Loucy (cell line): ENCODE measurements at regions not wholly inside any gene's neighbourhood (a gene's known extent, or its start where the extent isn't known, plus 50 kb on each side); places are given as distances from the start of the nearest gene placed in this dataset.

Experiments
- H2AFZ ChIP-seq: fragments of 200-600 bp; sonication (generic); 2 replicates; pipeline ENCODE4 v1.6.0; 2016; ENCODE audit warnings: antibody characterized with exemption, mild to moderate bottlenecking, low read length, moderate library complexity
- H3F3A ChIP-seq: fragments of 200-600 bp; 2 replicates; pipeline ENCODE4 v1.6.0; 2016; ENCODE audit warnings: antibody characterized with exemption, low read depth, mild to moderate bottlenecking
- H3K27me3 ChIP-seq: fragments of 200-600 bp; sonication (generic); 2 replicates; pipeline ENCODE4 v1.6.1; 2014; ENCODE audit warnings: low read length, mild to moderate bottlenecking; ENCODE audit not compliant: insufficient read depth, poor library complexity, severe bottlenecking
- H3K36me3 ChIP-seq: fragments of 200-600 bp; sonication (generic); 2 replicates; pipeline ENCODE4 v1.6.1; 2016; ENCODE audit warnings: low read length; ENCODE audit not compliant: insufficient read depth
- H3K4me1 ChIP-seq: fragments of 200-600 bp; sonication (generic); 2 replicates; pipeline ENCODE4 v1.5.1; 2014; ENCODE audit warnings: low read length, mild to moderate bottlenecking; ENCODE audit not compliant: insufficient read depth, poor library complexity, severe bottlenecking
- H3K4me2 ChIP-seq: fragments of 200-600 bp; sonication (generic); 2 replicates; pipeline ENCODE4 v1.6.0; 2014; ENCODE audit warnings: antibody characterized with exemption, low read length, low read depth, mild to moderate bottlenecking; ENCODE audit not compliant: poor library complexity, severe bottlenecking
- H3K4me3 ChIP-seq: fragments of 200-600 bp; sonication (generic); 2 replicates; pipeline ENCODE4 v1.5.1; 2014; ENCODE audit warnings: low read length, mild to moderate bottlenecking, mixed read lengths; ENCODE audit not compliant: poor library complexity, severe bottlenecking
- H3K79me2 ChIP-seq: fragments of 200-600 bp; sonication (generic); 2 replicates; pipeline ENCODE4 v1.6.1; 2014; ENCODE audit warnings: low read length; ENCODE audit not compliant: insufficient read depth
- H3K9ac ChIP-seq: fragments of 200-600 bp; sonication (generic); 2 replicates; pipeline ENCODE4 v1.6.0; 2014; ENCODE audit warnings: mild to moderate bottlenecking, low read depth, low read length, moderate library complexity; ENCODE audit not compliant: poor library complexity, severe bottlenecking
- H3K9me2 ChIP-seq: fragments of 200-600 bp; sonication (generic); replicated peaks from 2 replicates; pipeline ENCODE4 v1.6.1; 2016; ENCODE audit warnings: low read depth, low read length, mixed read lengths
- H3K9me3 ChIP-seq: fragments of 200-600 bp; sonication (generic); 2 replicates; pipeline ENCODE4 v1.6.1; 2014; ENCODE audit warnings: mild to moderate bottlenecking, antibody characterized with exemption, low read length, low read depth; ENCODE audit not compliant: insufficient read depth
- H4K20me1 ChIP-seq: fragments of 200-600 bp; sonication (generic); 2 replicates; pipeline ENCODE4 v1.6.0; 2014; ENCODE audit warnings: antibody characterized with exemption, low read length, mild to moderate bottlenecking; ENCODE audit not compliant: insufficient read depth, poor library complexity, severe bottlenecking
- CTCF ChIP-seq: fragments of 200-600 bp; sonication (generic); conservative IDR thresholded peaks from 2 replicates; pipeline ENCODE4 v1.5.1; 2014; ENCODE audit warnings: mild to moderate bottlenecking, antibody characterized with exemption, low read length
- EZH2phosphoT487 ChIP-seq: fragments of 200-600 bp; IDR thresholded peaks from 2 replicates; pipeline ENCODE4 v1.6.1; 2018; ENCODE audit warnings: antibody characterized with exemption, mild to moderate bottlenecking, moderate library complexity, borderline replicate concordance

- peaks cover 21% of the 10 kb centered on the region for H3K4me1 ChIP-seq
- H3K4me3 ChIP-seq = no peak overlapping the region
- TF ChIP-seq CTCF (no peak), EZH2phosphoT487 (no peak)
- H4K20me1 ChIP-seq = no peaks in the 10 kb centered on the region
- no peaks in the 10 kb centered on the region for H3K9me2 ChIP-seq
- H3F3A ChIP-seq = no peaks in the 10 kb centered on the region
- H3K36me3 ChIP-seq = no peaks in the 10 kb centered on the region
- H3K9ac ChIP-seq = no peak overlapping the region
- no peaks in the 10 kb centered on the region for H3K9me3 ChIP-seq
- no peak overlapping the region for H3K4me2 ChIP-seq
- H3K27me3 ChIP-seq = no peaks in the 10 kb centered on the region
- H2AFZ ChIP-seq = 0 out of 2 replicates have a peak overlapping the region, but pooled peaks have one; percentile 14
- H3K79me2 ChIP-seq = no peaks in the 10 kb centered on the region
Measured at GRCh38 chr13:48806522-48806921, 152.8 kb downstream of the CYSLTR2 start.

GRCh38 chr13:48808683-48809082, 155.0 kb downstream of the CYSLTR2 start:
- Histone ChIP-seq H3K4me3 (no peak overlapping the region), H4K20me1 (no peaks in the 10 kb centered on the region), H2AFZ (no peak overlapping the region), H3K4me1 (peaks cover 21% of the 10 kb centered on the region), H3F3A (no peaks in the 10 kb centered on the region), H3K4me2 (no peak overlapping the region), H3K9me2 (no peaks in the 10 kb centered on the region), H3K36me3 (no peaks in the 10 kb centered on the region), H3K27me3 (no peaks in the 10 kb centered on the region), H3K9me3 (no peaks in the 10 kb centered on the region), H3K9ac (no peak overlapping the region), H3K79me2 (no peaks in the 10 kb centered on the region)
- no peak for TF ChIP-seq CTCF
- TF ChIP-seq EZH2phosphoT487 = no peak

- no peaks in the 10 kb centered on the region for H4K20me1 ChIP-seq
- no peaks in the 10 kb centered on the region for H3K9me3 ChIP-seq
- no peak overlapping the region for H3K4me2 ChIP-seq
- H3K79me2 ChIP-seq = no peaks in the 10 kb centered on the region
- no peaks in the 10 kb centered on the region for H3K27me3 ChIP-seq
- no peak overlapping the region for H3K9ac ChIP-seq
- TF ChIP-seq EZH2phosphoT487 = no peak
- no peak for TF ChIP-seq CTCF
- no peak overlapping the region for H3K4me3 ChIP-seq
- H3K4me1 ChIP-seq = peaks cover 16% of the 10 kb centered on the region
- no peaks in the 10 kb centered on the region for H3F3A ChIP-seq
- H3K36me3 ChIP-seq = no peaks in the 10 kb centered on the region
- no peaks in the 10 kb centered on the region for H3K9me2 ChIP-seq
- no peak overlapping the region for H2AFZ ChIP-seq
Measured at GRCh38 chr13:48810013-48810412, 156.3 kb downstream of the CYSLTR2 start.
